T1000 (cell line): ENCODE measurements at regions not wholly inside any gene's neighbourhood (a gene's known extent, or its start where the extent isn't known, plus 50 kb on each side); places are given as distances from the start of the nearest gene placed in this dataset.
"Not testable (repeated sequence)": the region's sequence is repeated elsewhere in the genome, so short reads cannot be mapped to it uniquely, and the experiment has no call there.

Experiments
- DNase-seq: peaks from one replicate; lab custom pipeline; 2025; ENCODE audit warnings: mixed read lengths; lab: John Stamatoyannopoulos, UW

- no peak for DNase-seq
Measured at GRCh38 chr14:98186140-98186539, 1085.9 kb downstream of the BCL11B start.

- DNase-seq = no peak
Measured at GRCh38 chr14:98187281-98187680, 1084.7 kb downstream of the BCL11B start.

- no peak for DNase-seq
Measured at GRCh38 chr14:98189062-98189461, 1082.9 kb downstream of the BCL11B start.

- DNase-seq = no peak
Measured at GRCh38 chr14:98189511-98189910, 1082.5 kb downstream of the BCL11B start.

- DNase-seq = no peak
Measured at GRCh38 chr14:98189944-98190343, 1082.1 kb downstream of the BCL11B start.

GRCh38 chr14:98192946-98193345 is 1079.1 kb downstream of the BCL11B start:
- DNase-seq = no peak

- DNase-seq = no peak
Measured at GRCh38 chr14:98194821-98195220, 1077.2 kb downstream of the BCL11B start.

GRCh38 chr14:98195256-98195655 is 1076.7 kb downstream of the BCL11B start:
- no peak for DNase-seq

- DNase-seq = no peak
Measured at GRCh38 chr14:98197933-98198332, 1074.1 kb downstream of the BCL11B start.

GRCh38 chr14:98198385-98198784 is 1073.6 kb downstream of the BCL11B start:
- DNase-seq = no peak

- DNase-seq = no peak
Measured at GRCh38 chr14:98200601-98201000, 1071.4 kb downstream of the BCL11B start.

- DNase-seq = no peak
Measured at GRCh38 chr14:98203421-98203820, 1068.6 kb downstream of the BCL11B start.

- DNase-seq = no peak
Measured at GRCh38 chr14:98204139-98204538, 1067.9 kb downstream of the BCL11B start.

GRCh38 chr14:98207415-98207814 is 1064.6 kb downstream of the BCL11B start:
- DNase-seq = no peak

- no peak for DNase-seq
Measured at GRCh38 chr14:98208211-98208611, 1063.8 kb downstream of the BCL11B start.

GRCh38 chr14:98208943-98209342 is 1063.1 kb downstream of the BCL11B start:
- DNase-seq = no peak

- DNase-seq = no peak
Measured at GRCh38 chr14:98210045-98210672, 1061.8 kb downstream of the BCL11B start.

- no peak for DNase-seq
Measured at GRCh38 chr14:98217530-98217929, 1054.5 kb downstream of the BCL11B start.

- no peak for DNase-seq
Measured at GRCh38 chr14:98218218-98218617, 1053.8 kb downstream of the BCL11B start.

GRCh38 chr14:98219638-98220037 is 1052.4 kb downstream of the BCL11B start:
- DNase-seq = no peak

- DNase-seq = no peak
Measured at GRCh38 chr14:98223106-98223505, 1048.9 kb downstream of the BCL11B start.

- not testable (repeated sequence) for DNase-seq
Measured at GRCh38 chr14:98223710-98224109, 1048.3 kb downstream of the BCL11B start.

GRCh38 chr14:98226411-98226810 is 1045.6 kb downstream of the BCL11B start:
- no peak for DNase-seq

GRCh38 chr14:98227000-98227726 is 1044.8 kb downstream of the BCL11B start:
- no peak for DNase-seq
